ENCODE measurements at regions not wholly inside any gene's neighbourhood (a gene's known extent, or its start where the extent isn't known, plus 50 kb on each side); places are given as distances from the start of the nearest gene placed in this dataset.
"Not testable (repeated sequence)": the region's sequence is repeated elsewhere in the genome, so short reads cannot be mapped to it uniquely, and the experiment has no call there.

DNA sequence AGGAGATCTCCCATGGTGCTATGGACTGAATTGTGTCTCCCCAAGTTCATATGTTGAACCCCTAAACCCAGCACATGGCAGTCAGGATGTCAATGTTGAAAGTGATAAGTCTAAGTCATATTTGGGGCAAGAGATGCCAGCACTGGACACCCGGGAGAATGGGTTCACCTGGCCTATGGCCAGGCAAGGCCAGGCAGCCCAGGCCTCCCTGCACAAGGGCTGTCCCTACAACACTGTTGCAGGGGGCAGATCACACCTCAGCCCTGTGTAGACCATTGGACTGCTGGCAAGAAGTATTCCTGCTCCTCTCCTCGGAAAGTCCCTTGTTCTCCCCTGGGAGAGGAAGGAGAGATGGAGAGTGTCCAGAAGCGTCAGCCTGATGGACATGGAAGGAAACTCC, 240.5 kb downstream of the GADD45G start:
- no peak for DNase-seq

DNA sequence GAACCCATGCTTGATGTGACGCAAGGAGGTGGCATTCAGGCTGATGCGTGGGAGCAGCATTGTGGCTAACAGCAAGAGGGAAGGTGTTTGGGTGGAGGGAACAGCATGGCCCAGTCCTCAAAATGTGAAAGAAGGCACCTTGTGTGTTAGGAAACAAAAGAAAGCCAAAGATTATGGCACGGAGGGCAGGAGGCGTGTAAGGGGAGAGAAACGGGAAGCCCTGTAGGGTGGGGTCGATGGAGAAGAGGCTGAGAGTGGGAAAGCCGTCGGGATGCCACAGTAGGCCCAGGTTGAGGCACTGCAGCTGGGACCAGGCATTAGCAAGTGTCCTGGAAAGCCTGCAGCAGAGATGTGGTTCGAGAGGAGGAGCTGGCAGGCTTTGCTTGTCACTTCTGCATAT, 241.1 kb downstream of the GADD45G start:
- DNase-seq = no peak

DNA sequence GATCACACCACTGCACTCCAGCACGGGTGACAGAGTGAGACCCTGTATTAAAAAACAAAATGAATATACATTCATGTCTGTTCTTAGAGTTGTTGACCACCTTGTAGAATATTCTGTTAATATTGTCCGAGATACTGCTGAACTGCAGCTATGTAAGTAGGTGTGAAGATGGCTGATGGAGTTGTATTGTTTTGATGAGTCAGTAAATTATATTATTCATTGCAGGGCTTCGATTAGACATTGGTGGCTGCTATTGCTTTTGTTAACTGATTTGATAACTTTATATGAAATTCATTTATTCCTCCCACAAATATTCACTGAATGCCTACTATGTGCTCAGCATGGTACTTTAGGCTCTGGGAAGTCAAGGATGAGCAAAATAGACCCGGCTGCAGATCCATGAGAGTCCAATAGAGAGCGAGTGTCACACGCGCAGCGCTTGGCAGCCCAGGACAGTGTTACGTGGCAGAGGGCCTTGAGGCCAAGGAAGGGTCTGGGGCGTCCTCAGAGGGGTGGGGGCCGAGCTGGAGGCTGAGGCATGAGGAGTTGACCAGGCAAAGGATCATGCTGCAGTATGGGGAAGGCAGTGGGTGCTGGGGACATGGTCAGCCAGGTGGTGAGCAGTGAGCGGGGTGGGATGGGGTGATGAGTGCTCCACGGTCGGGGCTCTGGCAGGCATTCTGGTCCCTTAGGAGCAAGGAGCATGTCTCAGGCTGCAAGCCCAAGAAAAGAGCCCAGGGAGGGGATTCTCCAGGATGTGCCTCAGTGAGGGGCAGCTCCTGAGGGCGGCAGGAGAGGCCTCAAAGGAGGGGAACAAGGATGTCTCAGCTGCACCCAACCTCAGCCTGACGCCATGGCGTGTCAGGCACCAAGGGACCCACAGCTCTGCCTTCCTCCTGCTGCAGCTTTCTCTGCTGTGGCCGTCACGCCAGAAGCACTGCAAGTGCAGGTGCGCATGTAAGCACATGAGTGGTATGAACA, 243.5 kb downstream of the GADD45G start:
- DNase-seq = no peak

DNA sequence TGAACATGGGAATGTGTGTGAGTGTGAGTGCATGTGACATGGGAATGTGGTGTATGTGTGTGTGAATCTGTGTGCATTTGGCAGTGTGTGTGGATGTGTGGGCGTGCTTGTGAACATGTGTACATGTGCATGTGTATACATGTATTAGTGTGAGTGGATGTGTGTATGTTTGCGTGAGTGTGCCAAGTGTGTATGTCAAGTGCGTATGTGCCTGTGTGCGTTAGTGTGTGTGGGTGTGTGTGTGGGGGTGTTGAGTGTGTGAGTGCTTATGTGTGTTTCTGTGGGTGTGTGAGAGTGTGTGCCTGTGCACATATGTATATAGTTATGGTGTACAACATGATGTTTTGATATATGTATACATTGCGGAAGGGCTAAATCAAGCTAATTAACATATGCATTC, 244.3 kb downstream of the GADD45G start:
- DNase-seq = no peak

DNA sequence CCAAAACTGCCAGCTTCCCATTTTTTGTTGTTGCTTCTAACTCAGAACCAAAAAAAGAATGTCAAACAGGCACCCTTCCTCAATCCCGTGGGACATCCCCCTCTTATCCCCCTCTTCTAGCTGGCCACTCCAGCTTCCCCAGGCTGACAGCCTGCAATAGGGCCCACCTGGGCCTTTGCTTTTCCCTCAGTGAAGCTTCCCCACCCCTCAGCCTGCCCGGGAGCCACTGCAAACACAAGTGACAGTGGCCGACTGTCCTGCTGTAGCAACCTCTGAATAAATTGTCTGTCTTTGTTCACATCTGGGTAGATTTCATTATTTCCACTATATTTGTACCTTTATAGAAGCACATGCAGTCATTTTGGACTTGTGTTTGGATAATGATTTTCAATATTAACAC, 245.3 kb downstream of the GADD45G start:
- no peak for DNase-seq

DNA sequence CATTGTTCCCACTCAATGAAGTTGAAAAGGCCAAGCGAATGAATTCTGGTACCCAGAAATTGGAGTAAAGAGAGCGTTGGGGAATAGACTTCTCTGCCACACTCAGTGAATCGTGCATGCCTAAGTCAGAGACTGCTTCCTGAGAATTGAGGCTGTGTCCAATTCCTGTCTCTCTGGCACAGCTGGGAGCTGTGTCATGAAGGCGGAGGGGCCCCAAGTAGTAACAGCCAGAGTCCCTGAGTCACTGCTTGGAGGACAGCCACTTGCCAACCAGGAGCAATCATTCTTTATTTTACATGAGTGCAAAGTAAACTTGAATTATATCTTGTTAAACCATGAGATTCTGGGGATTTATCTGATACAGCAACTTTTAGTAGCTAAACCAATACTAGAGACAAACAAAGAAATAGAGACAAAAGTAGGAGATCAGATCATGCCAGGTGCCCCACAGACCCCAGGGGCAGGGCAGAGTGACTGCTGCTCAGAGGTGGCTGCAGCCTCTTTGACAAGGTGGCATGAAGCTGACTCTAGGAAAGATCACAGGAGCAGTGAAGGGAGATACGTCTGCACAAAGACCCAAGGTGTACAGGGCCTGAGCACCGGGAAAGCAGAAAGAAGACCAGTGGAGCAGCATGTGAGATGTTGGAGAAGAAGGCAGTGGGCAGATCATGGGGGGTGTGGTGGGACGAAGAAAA, 246.0 kb downstream of the GADD45G start:
- no peak for DNase-seq

DNA sequence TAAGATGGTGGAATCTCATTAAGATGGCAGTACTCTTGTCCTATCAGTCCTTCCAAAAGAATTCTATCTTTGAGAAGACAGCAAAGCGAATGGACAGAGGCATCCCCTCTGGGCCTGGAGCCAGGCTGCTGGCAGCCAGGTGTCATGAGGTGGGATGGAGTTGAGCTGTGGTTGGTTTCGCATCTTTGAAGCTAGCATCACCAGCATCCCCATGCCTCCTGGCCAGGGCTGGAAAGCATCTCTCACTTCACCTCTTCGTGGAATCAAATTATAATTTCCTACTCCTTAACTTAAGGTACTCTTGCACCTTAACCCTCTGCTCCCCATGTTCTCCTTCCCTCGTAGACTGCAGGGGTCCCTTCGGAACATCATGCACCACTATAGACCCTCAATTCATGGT, 248.3 kb downstream of the GADD45G start:
- no peak for DNase-seq

DNA sequence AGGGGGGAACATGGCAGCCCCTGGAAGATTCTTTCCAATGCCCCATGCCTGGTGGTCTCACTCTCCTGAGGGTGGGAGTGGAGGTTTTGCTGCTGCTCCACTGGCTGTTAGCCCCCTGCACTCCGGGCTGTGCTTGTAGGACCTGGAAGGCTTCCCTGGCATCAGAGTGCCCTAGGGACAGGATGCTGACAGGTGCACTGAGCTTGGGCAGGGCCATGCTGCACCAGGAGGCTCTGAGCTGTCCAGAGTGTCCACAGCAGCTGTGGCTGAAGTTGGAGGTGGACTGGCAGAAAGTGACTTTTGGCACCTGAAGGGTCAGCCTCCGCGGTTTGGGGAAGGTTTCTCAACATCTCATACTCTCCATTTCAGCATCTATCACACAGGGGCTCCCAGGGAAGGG, 249.1 kb downstream of the GADD45G start:
- DNase-seq = no peak

DNA sequence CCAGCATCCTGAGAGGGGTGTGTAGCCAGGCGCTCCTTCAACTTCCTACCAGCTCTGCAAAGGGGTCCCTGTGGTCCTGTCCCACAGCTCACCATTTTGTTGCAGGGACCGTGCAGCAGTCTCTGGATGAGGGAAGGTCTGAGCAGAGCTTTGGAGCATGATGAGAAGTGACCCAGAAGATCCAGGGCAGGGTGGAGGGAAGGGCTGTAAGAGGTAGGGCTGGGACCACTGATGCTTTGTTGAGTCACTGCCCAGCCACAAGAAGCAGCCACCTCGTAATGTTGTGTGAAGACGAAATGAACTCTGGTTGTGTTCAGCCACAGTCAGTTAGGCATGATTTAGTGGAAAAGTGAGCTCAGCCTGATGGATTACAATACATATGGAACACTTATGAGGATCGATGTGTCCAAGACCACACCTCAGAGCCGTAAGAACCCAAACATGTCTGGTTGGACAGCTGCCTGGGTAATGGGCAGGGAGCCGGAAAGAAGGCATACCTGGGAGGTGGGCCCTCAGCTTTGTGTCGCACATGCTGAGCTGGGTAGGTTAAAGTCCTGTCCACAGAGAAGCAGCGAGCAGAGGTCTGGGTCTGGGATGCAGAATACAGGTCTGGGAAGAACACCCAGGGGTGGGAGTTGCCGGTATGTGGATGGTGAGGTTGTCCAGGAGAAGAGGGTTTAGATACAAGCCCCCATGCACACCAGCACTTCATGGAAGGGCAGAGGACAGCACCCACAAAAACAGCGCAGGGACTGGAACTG, 250.1 kb downstream of the GADD45G start:
- DNase-seq = no peak

DNA sequence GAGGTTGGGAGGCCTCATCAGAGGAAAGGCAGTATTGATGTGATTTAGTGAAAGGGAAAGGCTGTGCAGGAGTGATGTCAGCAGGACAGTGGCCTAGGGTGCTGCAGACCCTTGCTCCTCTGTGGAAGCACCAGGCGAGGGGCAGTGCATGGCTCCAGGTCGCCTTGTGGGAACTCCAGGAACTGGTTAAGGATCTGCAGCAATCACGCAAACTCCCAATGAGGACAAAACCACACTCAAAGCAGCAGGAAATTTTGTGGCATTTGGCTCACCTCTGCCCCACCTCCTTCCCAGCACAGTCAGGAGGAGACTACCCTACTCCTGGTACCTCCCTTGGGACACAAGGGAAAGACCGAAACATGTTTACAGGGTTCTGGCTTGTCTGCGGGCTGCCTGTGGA, 251.5 kb downstream of the GADD45G start:
- not testable (repeated sequence) for DNase-seq

DNA sequence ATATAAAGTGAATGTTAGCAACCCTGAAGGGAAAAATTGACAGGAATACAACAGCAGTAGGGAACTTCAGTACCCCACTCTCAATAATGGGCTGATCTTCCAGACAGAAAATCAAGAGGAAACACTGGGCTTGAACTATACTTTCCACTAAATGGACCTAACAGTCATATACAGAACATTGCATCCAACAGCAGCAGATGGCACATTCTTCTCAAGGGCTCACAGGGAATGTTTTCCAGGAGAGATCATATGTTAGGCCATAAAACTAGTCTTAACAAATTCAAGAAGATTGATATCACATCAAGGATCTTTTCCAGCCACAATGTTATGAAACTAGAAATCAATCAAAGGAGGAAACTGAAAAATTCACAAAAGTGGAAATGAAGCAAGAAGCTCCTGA, 252.1 kb downstream of the GADD45G start:
- not testable (repeated sequence) for DNase-seq

DNA sequence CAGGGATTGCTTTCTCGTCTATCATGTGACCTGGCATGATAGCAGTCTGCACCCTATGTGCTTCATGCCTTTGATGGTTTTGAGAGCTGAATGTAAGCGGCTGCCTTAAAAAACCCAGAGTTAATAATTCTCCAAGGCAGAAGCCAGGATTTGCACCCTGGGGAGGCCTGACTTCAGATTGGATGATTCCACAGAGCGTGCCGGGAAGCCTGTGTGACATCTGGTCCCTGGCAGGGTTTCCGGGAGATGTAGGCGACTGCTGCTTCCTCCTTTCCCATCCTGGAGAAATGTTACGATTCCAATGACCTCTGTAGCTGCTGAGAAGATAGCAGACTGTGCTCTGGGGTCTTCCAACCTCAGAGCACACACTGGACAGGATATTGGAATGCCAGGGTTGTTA, 255.0 kb downstream of the GADD45G start:
- not testable (repeated sequence) for DNase-seq

DNA sequence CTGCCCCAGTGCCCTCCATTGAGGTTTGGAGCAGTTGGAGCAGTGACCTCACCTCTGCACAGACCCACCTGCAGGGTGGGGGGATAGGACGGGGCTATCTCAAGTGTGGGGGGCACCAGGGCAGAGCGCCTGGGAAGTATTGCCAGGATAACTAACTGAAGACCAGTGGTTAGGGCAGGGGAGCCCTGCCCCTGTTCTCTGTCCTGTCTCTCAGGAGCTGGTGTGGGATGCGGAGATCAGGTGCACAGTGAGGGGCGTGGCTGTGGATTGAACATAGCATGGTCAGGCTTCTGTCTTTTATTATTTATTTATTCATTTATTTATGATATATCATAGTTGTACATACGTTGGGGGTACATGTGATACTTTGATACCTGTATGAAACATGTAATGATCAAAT, 256.6 kb downstream of the GADD45G start:
- DNase-seq = not testable (repeated sequence)

DNA sequence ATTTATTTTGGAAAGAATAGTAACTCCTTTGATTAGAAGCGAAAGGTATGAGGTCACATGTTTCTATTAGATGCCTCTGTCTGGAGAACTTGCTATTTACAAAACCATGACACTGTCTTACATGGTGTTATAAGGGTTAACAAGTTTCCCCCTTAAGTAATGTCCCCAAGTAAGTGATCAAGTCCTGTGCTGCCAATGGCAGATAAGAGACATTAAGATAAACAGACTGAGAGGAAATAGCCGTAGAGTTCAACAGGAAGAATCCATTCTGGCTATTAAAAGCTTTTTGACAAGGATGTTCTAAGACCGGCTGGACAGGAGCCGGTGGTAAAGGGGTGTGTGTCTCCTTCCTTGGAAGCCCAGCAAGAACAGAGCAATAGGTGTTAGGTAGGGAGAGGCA, 257.5 kb downstream of the GADD45G start:
- DNase-seq = no peak

DNA sequence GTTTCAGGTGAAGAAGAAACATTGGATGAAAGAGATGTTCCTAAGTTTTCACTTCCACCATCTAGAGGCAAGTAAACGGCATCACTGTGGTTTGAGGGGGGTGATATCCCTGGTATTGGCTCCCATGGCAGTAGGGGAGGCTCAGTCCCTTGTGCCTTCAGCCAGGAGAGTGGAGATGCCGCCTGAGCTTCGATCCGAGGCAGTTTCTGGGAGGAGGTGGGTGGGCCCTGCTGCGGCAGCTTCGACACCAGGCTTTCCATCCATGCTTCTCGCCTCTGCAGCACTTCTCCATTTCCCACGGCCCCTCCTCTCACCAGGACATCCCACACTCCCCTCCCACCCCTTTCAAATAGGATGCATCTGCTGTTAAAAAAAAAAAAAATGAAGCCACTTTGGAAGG, 258.3 kb downstream of the GADD45G start:
- no peak for DNase-seq

DNA sequence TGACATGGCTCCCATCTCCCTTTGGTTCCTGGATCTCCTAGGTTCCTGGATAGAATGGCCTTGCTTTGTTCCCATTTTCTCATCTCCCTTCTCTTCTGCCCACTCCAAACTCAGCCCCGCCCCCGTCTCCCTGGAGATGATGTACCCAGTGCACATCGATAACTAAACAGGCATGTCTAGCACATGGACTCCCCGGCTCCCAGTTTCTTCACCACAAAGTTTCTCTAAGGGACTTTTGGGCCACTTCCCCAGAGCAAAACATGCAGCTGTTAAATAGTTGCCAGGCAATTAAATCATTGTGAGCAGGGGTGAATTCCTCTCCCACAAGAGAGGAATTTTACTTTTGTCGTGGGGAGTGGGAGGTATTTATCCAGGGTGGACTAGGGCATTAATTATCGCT, 259.0 kb downstream of the GADD45G start:
- DNase-seq = no peak

DNA sequence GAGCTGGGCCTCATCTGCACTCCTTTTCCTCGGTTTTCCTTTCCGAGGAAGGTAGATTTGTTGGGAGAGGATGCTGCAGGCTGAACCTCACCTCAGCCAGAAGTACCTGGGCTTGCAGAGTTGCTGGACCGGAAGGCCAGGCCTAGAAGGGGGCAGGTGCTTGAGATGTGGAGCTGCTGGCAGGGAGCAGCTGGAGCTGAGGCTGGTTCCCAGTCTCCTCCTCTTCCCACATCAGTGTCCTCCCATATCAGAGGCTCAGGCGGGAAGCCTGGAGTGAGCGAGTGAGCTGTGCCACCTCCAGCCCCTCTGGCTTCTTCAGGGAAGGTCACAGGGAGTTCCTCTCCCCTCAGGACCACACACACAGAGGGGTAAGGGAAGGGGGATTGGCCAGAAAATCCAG, 259.4 kb downstream of the GADD45G start:
- DNase-seq = no peak

DNA sequence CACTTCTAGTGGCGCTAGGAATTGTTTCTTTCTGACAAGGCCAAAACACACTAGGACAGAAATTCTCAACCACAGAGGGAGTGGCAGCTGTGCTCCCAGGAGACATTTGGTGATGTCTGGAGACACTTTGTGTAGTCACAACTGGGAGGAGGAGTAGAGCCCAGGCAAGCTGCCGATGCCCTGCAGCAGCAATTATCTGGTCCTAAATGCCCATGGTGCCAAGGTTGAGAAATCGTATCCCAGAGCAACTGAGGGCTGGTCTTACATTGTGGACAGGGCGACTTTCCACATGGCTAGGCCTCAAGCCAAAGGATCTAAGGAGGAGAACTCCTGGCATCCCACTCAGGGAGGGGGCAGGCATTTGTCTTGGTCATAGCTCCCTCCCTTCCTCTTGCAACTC, 259.9 kb downstream of the GADD45G start:
- no peak for DNase-seq

DNA sequence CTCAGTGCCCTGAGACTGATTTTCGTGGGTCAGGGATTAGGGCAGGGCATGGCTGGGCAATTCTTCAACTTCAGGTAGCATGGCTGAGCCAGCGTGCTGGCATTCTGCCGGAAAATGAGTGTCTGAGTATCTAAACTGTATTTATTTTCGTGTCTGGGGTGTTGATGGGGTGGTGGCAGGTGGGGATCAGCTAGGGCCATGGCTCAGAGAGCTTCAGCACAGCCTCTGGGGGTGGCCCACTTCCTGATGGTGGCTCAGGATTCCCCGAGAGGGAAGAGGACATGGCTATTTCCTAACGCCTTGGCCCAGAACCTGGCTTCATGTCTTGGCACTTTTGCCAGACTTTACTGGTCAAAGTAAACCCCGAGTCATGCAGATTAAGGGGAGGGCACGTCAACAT, 260.5 kb downstream of the GADD45G start:
- DNase-seq = no peak

DNA sequence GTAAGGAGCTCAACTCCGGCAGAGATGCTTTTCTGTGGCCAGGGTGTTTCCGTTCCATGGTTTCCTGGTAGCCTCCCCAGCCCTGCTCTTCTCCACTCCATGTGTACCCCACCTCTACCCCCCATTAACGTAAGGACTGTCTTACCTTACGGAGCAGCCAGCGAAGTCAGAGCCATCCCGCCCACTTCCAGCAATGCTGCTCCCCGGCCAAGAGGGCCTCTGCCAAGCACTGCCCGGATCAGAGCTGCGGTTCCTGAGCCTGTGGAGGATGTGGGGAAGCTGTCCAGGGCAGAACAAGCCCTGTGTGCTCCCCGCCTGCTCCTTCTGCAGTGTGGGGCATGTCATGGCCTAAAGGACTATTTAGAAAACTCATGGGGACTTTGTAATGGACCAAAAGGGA, 261.2 kb downstream of the GADD45G start:
- DNase-seq = no peak

DNA sequence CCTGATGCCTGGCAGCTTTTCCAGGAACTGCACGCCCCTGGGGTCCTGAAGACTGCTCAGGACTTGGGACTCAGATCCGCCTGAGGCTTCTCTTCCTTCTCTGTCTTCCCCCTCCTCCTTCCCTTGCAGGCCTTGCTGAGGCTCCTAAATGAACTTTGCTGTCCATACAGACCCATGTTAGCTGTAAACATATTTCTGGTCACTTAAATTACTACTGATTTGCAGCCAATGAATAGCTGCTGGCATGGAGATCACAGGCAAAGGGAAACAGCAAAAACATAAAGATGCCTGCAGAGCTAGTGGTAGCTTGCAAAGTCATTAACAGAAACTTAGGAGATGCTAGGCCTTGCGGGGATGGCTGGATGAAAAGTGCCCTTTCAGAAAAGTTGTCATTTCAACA, 261.9 kb downstream of the GADD45G start:
- DNase-seq = no peak

DNA sequence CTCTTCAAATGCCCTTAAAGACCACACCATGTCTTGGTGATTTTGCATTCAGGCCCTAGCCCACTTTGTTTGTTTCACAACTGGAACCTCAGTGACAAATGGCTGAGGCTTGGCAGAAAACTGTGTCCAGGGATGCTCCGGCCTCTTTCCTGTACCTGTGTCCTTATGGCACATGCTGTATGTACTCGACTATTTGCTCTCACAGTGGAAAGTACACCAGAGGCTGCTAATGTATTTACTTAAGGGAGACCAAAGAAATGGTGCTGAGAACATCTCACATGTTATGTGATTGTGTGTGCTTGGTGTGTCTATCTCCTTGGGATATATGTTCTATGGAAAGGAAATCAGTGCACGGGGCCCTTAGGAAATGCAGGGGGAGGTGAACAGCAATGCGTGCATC, 263.3 kb downstream of the GADD45G start:
- DNase-seq = no peak

DNA sequence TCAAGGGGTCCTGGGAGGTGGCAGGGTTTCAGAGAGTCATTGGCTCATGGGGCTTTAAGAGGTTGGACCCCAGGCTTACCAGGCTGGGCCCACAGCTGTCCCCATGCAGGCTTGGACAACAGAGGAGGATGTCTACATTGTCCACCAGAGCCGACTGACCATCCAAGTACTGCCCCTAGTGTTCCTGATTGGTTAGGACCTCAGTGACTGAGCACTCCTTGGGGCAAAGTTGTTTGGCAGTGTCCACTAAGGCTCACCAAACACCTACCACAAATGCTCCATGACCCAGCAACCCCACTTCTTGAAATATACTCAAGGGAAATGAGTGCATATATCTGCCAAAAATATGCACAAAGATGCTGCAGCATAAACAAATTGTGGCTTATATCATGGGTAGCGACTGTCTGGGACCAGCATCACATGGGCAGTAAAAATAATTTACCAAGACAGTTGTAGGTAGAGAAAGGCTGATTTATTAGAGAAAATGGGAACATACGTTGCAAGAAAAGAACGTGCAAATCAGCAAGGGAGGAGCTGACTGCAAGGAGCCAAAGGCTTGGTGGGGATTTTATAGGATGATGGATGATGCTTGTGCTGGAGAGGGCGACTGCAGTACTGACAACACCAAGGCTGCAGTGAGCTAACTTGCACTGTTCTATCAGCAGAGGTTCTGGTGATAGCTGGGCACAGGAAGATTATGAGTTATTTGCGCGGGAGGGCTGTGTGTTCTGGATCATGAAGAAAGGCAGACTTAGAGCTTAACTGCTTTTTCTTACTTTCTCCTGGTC, 265.2 kb downstream of the GADD45G start:
- DNase-seq = no peak

All from activated CD4-positive, alpha-beta T cell treated with anti-CD3 and anti-CD28 coated beads, Interleukin-2, amount 50 U/mL, for 48 hours (primary cell).